H9 (cell line): ENCODE measurements at regions not wholly inside any gene's neighbourhood (a gene's known extent, or its start where the extent isn't known, plus 50 kb on each side); places are given as distances from the start of the nearest gene placed in this dataset.

ENCODE experiments used
- DNase-seq: peaks from one replicate; pipeline ENCODE4 v3.0.0-alpha.2; 2017
- H2AFZ ChIP-seq: one replicate; pipeline ENCODE4 v1.6.1; 2013; ENCODE audit warnings: mild to moderate bottlenecking, low read length, control low read depth, moderate library complexity
- H2AK5ac ChIP-seq: 2 replicates; pipeline ENCODE4 v1.6.1; 2013; ENCODE audit warnings: low read length, control low read depth, mixed read lengths; ENCODE audit not compliant: insufficient read length
- H2BK120ac ChIP-seq: one replicate; pipeline ENCODE4 v1.6.1; 2013; ENCODE audit warnings: low read depth, mild to moderate bottlenecking, low read length, control low read depth, inconsistent platforms; ENCODE audit not compliant: poor library complexity, severe bottlenecking
- H2BK12ac ChIP-seq: 2 replicates; pipeline ENCODE4 v1.6.1; 2013; ENCODE audit warnings: low read length, control low read depth, mixed read lengths, low read depth; ENCODE audit not compliant: insufficient read length
- H2BK15ac ChIP-seq: 2 replicates; pipeline ENCODE4 v1.6.1; 2013; ENCODE audit warnings: low read depth, low read length, control low read depth
- H2BK20ac ChIP-seq: one replicate; pipeline ENCODE4 v1.6.1; 2013; ENCODE audit warnings: low read depth, mild to moderate bottlenecking, low read length, control low read depth, inconsistent platforms; ENCODE audit not compliant: poor library complexity, severe bottlenecking
- H2BK5ac ChIP-seq: 2 replicates; pipeline ENCODE4 v1.6.1; 2013; ENCODE audit warnings: low read length, control low read depth, mixed read lengths; ENCODE audit not compliant: insufficient read length
- H3K14ac ChIP-seq: 2 replicates; pipeline ENCODE4 v1.6.1; 2013; ENCODE audit warnings: low read length, control low read depth; ENCODE audit not compliant: insufficient read depth
- H3K18ac ChIP-seq: 2 replicates; pipeline ENCODE4 v1.6.1; 2013; ENCODE audit warnings: low read depth, mild to moderate bottlenecking, mixed read lengths, low read length, control low read depth; ENCODE audit not compliant: insufficient read length
- H3K23ac ChIP-seq: 2 replicates; pipeline ENCODE4 v1.6.1; 2013; ENCODE audit warnings: low read length, control low read depth, mixed read lengths, low read depth; ENCODE audit not compliant: insufficient read length
- H3K23me2 ChIP-seq: 2 replicates; pipeline ENCODE4 v1.6.1; 2013; ENCODE audit warnings: low read depth, mild to moderate bottlenecking, mixed read lengths, low read length, control low read depth; ENCODE audit not compliant: insufficient read length, poor library complexity, severe bottlenecking
- H3K27ac ChIP-seq: 2 replicates; pipeline ENCODE4 v1.5.1; 2013; ENCODE audit warnings: low read length, control low read depth, mixed read lengths, low read depth; ENCODE audit not compliant: insufficient read length
- H3K27me3 ChIP-seq: 2 replicates; pipeline ENCODE4 v1.6.1; 2013; ENCODE audit warnings: low read length, control low read depth, inconsistent platforms; ENCODE audit not compliant: insufficient read depth
- H3K4ac ChIP-seq: 2 replicates; pipeline ENCODE4 v1.6.1; 2013; ENCODE audit warnings: low read depth, mild to moderate bottlenecking, control low read depth, inconsistent platforms, low read length, moderate library complexity
- H3K4me1 ChIP-seq: 2 replicates; pipeline ENCODE4 v1.6.1; 2013; ENCODE audit warnings: low read length, control low read depth, inconsistent platforms; ENCODE audit not compliant: insufficient read depth
- H3K4me2 ChIP-seq: 2 replicates; pipeline ENCODE4 v1.6.1; 2013; ENCODE audit warnings: low read length, control low read depth, mixed read lengths; ENCODE audit not compliant: insufficient read length, insufficient read depth
- H3K56ac ChIP-seq: 2 replicates; pipeline ENCODE4 v1.6.1; 2013; ENCODE audit warnings: low read depth, mild to moderate bottlenecking, mixed read lengths, low read length, control low read depth; ENCODE audit not compliant: insufficient read length
- H3K79me1 ChIP-seq: 2 replicates; pipeline ENCODE4 v1.6.1; 2013; ENCODE audit warnings: low read depth, mild to moderate bottlenecking, moderate library complexity, low read length, control low read depth, inconsistent platforms; ENCODE audit not compliant: insufficient read depth, poor library complexity, severe bottlenecking
- H3K79me2 ChIP-seq: 2 replicates; pipeline ENCODE4 v1.6.1; 2013; ENCODE audit warnings: low read length, control low read depth, inconsistent platforms; ENCODE audit not compliant: insufficient read depth
- H3K9ac ChIP-seq: 2 replicates; pipeline ENCODE4 v1.6.1; 2013; ENCODE audit warnings: low read length, control low read depth, mixed read lengths; ENCODE audit not compliant: insufficient read length; ENCODE audit errors: extremely low read depth
- H3K9me3 ChIP-seq: one replicate; pipeline ENCODE4 v1.6.1; 2013; ENCODE audit warnings: low read depth, low read length, inconsistent platforms; ENCODE audit not compliant: control insufficient read depth
- H3T11ph ChIP-seq: one replicate; pipeline ENCODE4 v1.6.1; 2013; ENCODE audit warnings: mild to moderate bottlenecking, low read length, control low read depth, inconsistent platforms
- H4K20me1 ChIP-seq: one replicate; pipeline ENCODE4 v1.6.1; 2013; ENCODE audit not compliant: control insufficient read depth, insufficient read length, insufficient read depth
- H4K5ac ChIP-seq: 2 replicates; pipeline ENCODE4 v1.6.1; 2013; ENCODE audit warnings: low read depth, mild to moderate bottlenecking, mixed read lengths, low read length, control low read depth; ENCODE audit not compliant: insufficient read length
- H4K8ac ChIP-seq: replicated peaks from 2 replicates; pipeline ENCODE4 v1.6.1; 2013; ENCODE audit warnings: low read length, control low read depth, mixed read lengths, low read depth; ENCODE audit not compliant: insufficient read length
- H4K91ac ChIP-seq: 2 replicates; pipeline ENCODE4 v1.6.1; 2013; ENCODE audit warnings: low read depth, mild to moderate bottlenecking, moderate library complexity, mixed read lengths, low read length, control low read depth; ENCODE audit not compliant: insufficient read length
- H3K27ac Mint-ChIP-seq, 3 experiments: 2 replicates in 2 of 3; 3 replicates in 1 of 3; pipeline ENCODE4 v1.8.0; 2020 to 2021; ENCODE audit warnings: mixed read lengths in 3 of 3, mild to moderate bottlenecking in 1 of 3, moderate library complexity in 1 of 3
- H3K27me3 Mint-ChIP-seq: 2 replicates; pipeline ENCODE4 v1.8.0; 2021; ENCODE audit warnings: low read depth, mild to moderate bottlenecking, moderate library complexity, mixed read lengths
- H3K36me3 Mint-ChIP-seq, 3 experiments: 2 replicates in 2 of 3; 3 replicates in 1 of 3; pipeline ENCODE4 v1.8.0; 2020 to 2021; ENCODE audit warnings: low read depth in 3 of 3, mixed read lengths in 3 of 3; ENCODE audit not compliant: insufficient read depth in 1 of 3
- H3K4me1 Mint-ChIP-seq, 2 experiments: 2 replicates each; pipeline ENCODE4 v1.8.0; 2020; ENCODE audit warnings: mixed read lengths in 2 of 2
- H3K4me3 Mint-ChIP-seq, 2 experiments: 2 replicates in 1 of 2; 3 replicates in 1 of 2; pipeline ENCODE4 v1.8.0; 2020 to 2021; ENCODE audit warnings: mild to moderate bottlenecking in 2 of 2, mixed read lengths in 2 of 2, moderate library complexity in 1 of 2
- H3K9me3 Mint-ChIP-seq, 2 experiments: 2 replicates in 1 of 2; 3 replicates in 1 of 2; pipeline ENCODE4 v1.8.0; 2020; ENCODE audit warnings: mild to moderate bottlenecking in 2 of 2, mixed read lengths in 2 of 2, moderate library complexity in 1 of 2
- CTCF ChIP-seq: fragments of 200-600 bp; sonication (generic); conservative IDR thresholded peaks from 3 replicates; pipeline ENCODE4 v1.8.0; 2021; ENCODE audit warnings: antibody characterized with exemption, mild to moderate bottlenecking
- WGBS: extraction: QIAGEN DNeasy Blood & Tissue Kit; methylation state at CpG from one replicate; pipeline ENCODE4 v1.1.7; 2013; ENCODE audit warnings: missing lambda C conversion rate, low lambda C conversion rate, mixed read lengths; ENCODE audit not compliant: insufficient read length; ENCODE audit errors: extremely low coverage; 5-methylcytosine and 5-hydroxymethylcytosine counted together

- Histone ChIP-seq H4K91ac (no peak overlapping the region), H3K23ac (no peak overlapping the region), H2AFZ (no peak overlapping the region), H3K56ac (no peak overlapping the region), H3K27ac (no peak overlapping the region), H2BK12ac (no peak overlapping the region), H2BK15ac (no peak overlapping the region), H3K23me2 (no peaks in the 10 kb centered on the region), H4K8ac (no peak overlapping the region), H3K4me2 (no peak overlapping the region), H4K5ac (no peak overlapping the region), H3K9me3 (no peaks in the 10 kb centered on the region), H3K4me1 (no peaks in the 10 kb centered on the region), H3K27me3 (no peaks in the 10 kb centered on the region), H3K14ac (no peak overlapping the region), H3K18ac (no peak overlapping the region), H2BK5ac (no peak overlapping the region), H3T11ph (no peak overlapping the region), H2BK120ac (no peak overlapping the region), H3K4ac (no peak overlapping the region), H3K79me2 (no peaks in the 10 kb centered on the region), H2AK5ac (no peak overlapping the region), H2BK20ac (no peak overlapping the region), H3K9ac (no peak overlapping the region), H3K79me1 (no peaks in the 10 kb centered on the region), H4K20me1 (no peaks in the 10 kb centered on the region)
- Mint-ChIP-seq H3K27ac (no peak overlapping the region), H3K4me1 (no peaks in the 10 kb centered on the region), H3K4me3 (no peak overlapping the region), H3K9me3 (peaks cover 11 to 15% of the 10 kb centered on the region in 2 experiments; a peak in 4 of 5 replicates), H3K27me3 (no peaks in the 10 kb centered on the region), H3K36me3 (peaks cover 0 to 6% (median 2%) of the 10 kb centered on the region in 3 experiments; a peak in 1 of 7 replicates)
- no peak for TF ChIP-seq CTCF
- no CpG with 5 or more reads among the region's 2 CpGs for WGBS
- no peak for DNase-seq
Measured at GRCh38 chr2:82239176-82239575, 1934.6 kb upstream of the LRRTM1 start.
